SU-DHL-6 (cell line): ENCODE measurements at regions not wholly inside any gene's neighbourhood (a gene's known extent, or its start where the extent isn't known, plus 50 kb on each side); places are given as distances from the start of the nearest gene placed in this dataset.

Source experiments
- H2AFZ ChIP-seq: fragments of 200-600 bp; sonication (generic); 2 replicates; pipeline ENCODE4 v1.6.1; 2014; ENCODE audit warnings: low read depth, mild to moderate bottlenecking, moderate library complexity, mixed read lengths, antibody characterized with exemption, low read length; ENCODE audit not compliant: severe bottlenecking
- H3F3A ChIP-seq: fragments of 200-600 bp; shearing (Covaris generic); 2 replicates; pipeline ENCODE4 v1.6.0; 2016; ENCODE audit warnings: antibody characterized with exemption, mild to moderate bottlenecking; ENCODE audit not compliant: insufficient read depth
- H3K27ac ChIP-seq: fragments of 200-600 bp; sonication (generic); 2 replicates; pipeline ENCODE4 v1.5.1; 2016; ENCODE audit warnings: low read depth, mild to moderate bottlenecking, low read length, moderate library complexity, mixed read lengths
- H3K27me3 ChIP-seq: fragments of 200-600 bp; sonication (generic), shearing (Covaris generic); 2 replicates; pipeline ENCODE4 v1.6.0; 2014; ENCODE audit warnings: mild to moderate bottlenecking, low read length
- H3K36me3 ChIP-seq: fragments of 200-600 bp; sonication (generic); 2 replicates; pipeline ENCODE4 v1.6.1; 2014; ENCODE audit warnings: mild to moderate bottlenecking, low read length, mixed read lengths
- H3K4me2 ChIP-seq: fragments of 300-600, 200-600 bp; shearing (Covaris generic), sonication (generic); 2 replicates; pipeline ENCODE4 v1.6.0; 2014; ENCODE audit warnings: low read length, low read depth, mild to moderate bottlenecking; ENCODE audit not compliant: poor library complexity, severe bottlenecking
- H3K4me3 ChIP-seq: fragments of 200-600 bp; sonication (generic); 2 replicates; pipeline ENCODE4 v1.5.1; 2014; ENCODE audit warnings: antibody characterized with exemption, low read length, mild to moderate bottlenecking, mixed read lengths; ENCODE audit not compliant: insufficient read depth, poor library complexity, severe bottlenecking
- H3K79me2 ChIP-seq: fragments of 200-600 bp; sonication (generic); 2 replicates; pipeline ENCODE4 v1.6.1; 2014; ENCODE audit warnings: mild to moderate bottlenecking, low read length, moderate library complexity; ENCODE audit not compliant: insufficient read depth
- H3K9ac ChIP-seq: fragments of 200-600 bp; sonication (generic); 2 replicates; pipeline ENCODE4 v1.7.0; 2014; ENCODE audit warnings: mild to moderate bottlenecking, low read length
- H3K9me2 ChIP-seq: fragments of 200-600 bp; sonication (generic); replicated peaks from 2 replicates; pipeline ENCODE4 v1.6.1; 2014; ENCODE audit warnings: low read length; ENCODE audit not compliant: insufficient read depth
- H3K9me3 ChIP-seq: fragments of 200-600 bp; sonication (generic); 2 replicates; pipeline ENCODE4 v1.6.1; 2014; ENCODE audit warnings: low read length, mixed read lengths; ENCODE audit not compliant: insufficient read depth
- H4K20me1 ChIP-seq: fragments of 200-600 bp; sonication (generic); 2 replicates; pipeline ENCODE4 v1.6.1; 2014; ENCODE audit warnings: low read depth, mild to moderate bottlenecking, antibody characterized with exemption, low read length, moderate library complexity, mixed read lengths
- EZH2phosphoT487 ChIP-seq: fragments of 200-600 bp; sonication (generic), shearing (Covaris generic); conservative IDR thresholded peaks from 2 replicates; pipeline ENCODE4 v1.6.1; 2018; ENCODE audit warnings: mild to moderate bottlenecking, antibody characterized with exemption, low read length, moderate library complexity, mixed read lengths
- TF ChIP-seq, protein P1 (sequence below): fragments of 200-600 bp; sonication (generic); IDR thresholded peaks from one replicate; pipeline ENCODE4 v1.5.1; 2017; ENCODE audit warnings: antibody characterized with exemption, mild to moderate bottlenecking, low read length, moderate library complexity; ENCODE audit not compliant: insufficient read depth, poor library complexity, severe bottlenecking

DNA sequence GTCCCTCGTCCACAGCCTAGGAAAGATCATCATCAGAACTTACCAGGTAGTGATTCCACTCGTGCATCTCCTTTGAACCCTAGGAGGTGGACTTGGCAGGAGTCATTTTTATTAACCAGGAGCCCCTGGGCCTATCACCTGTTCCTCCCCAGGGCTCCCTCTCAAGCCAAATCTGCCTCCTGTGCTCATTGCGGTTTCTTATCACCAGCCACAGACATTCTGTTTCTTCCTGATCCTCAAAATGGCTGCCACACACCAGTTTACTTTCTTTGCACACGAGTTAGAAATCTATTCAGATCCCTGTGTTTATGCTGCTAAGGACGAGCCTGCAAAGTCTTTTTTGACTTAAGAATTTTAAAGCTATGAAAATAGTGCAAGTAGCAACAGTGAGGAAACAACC lies 354.5 kb upstream of the BOD1L1 start:
- no peaks in the 10 kb centered on the region for H4K20me1 ChIP-seq
- no peak for TF ChIP-seq EZH2phosphoT487
- H3K9ac ChIP-seq, result no peak overlapping the region
- H3K27me3 ChIP-seq, result no peaks in the 10 kb centered on the region
- no peaks in the 10 kb centered on the region for H3K9me2 ChIP-seq
- H3K4me3 ChIP-seq, result no peak overlapping the region
- no peak overlapping the region for H3K4me2 ChIP-seq
- H3K79me2 ChIP-seq, result no peaks in the 10 kb centered on the region
- no peak overlapping the region for H3K27ac ChIP-seq
- no peaks in the 10 kb centered on the region for H3K9me3 ChIP-seq
- H3K36me3 ChIP-seq, result no peaks in the 10 kb centered on the region
- no peak overlapping the region for H2AFZ ChIP-seq
- H3F3A ChIP-seq, result no peaks in the 10 kb centered on the region

DNA sequence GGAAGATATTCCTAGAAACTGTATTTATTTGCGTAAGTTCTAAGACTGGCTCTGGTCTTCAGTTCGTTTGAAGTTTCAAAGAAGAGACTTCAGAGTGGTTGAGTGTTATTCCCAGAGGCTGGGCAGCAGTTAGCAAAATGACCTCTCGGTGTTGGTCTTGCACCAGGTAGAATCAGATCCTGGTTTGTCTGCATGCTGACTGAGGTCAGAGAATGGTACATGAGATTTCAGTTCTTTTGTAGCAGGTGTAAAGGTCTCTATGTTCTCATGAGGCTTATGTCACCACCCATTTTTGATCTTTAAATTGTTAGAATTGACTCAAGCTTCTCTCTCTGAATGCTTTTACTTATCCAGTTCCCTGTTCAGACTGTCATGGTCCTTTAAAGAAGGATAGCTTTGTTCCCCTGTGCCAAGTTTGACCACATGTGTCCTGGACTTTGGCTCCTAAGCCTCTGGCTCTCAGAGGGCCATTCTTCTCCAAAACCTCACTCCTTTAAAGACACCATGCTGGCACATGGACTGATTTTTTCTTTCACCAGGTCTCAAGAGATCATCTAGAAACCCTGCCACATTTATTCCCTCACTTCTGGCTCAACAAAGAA lies 355.8 kb upstream of the BOD1L1 start:
- Histone ChIP-seq H3K4me3 (no peak overlapping the region), H3K27me3 (no peaks in the 10 kb centered on the region), H3K27ac (no peak overlapping the region), H3K9me3 (no peaks in the 10 kb centered on the region), H2AFZ (no peak overlapping the region), H3K36me3 (no peaks in the 10 kb centered on the region), H3K79me2 (no peaks in the 10 kb centered on the region), H3F3A (no peaks in the 10 kb centered on the region), H3K4me2 (no peak overlapping the region), H3K9ac (no peak overlapping the region), H3K9me2 (no peaks in the 10 kb centered on the region), H4K20me1 (no peaks in the 10 kb centered on the region)
- TF ChIP-seq, protein P1, sequence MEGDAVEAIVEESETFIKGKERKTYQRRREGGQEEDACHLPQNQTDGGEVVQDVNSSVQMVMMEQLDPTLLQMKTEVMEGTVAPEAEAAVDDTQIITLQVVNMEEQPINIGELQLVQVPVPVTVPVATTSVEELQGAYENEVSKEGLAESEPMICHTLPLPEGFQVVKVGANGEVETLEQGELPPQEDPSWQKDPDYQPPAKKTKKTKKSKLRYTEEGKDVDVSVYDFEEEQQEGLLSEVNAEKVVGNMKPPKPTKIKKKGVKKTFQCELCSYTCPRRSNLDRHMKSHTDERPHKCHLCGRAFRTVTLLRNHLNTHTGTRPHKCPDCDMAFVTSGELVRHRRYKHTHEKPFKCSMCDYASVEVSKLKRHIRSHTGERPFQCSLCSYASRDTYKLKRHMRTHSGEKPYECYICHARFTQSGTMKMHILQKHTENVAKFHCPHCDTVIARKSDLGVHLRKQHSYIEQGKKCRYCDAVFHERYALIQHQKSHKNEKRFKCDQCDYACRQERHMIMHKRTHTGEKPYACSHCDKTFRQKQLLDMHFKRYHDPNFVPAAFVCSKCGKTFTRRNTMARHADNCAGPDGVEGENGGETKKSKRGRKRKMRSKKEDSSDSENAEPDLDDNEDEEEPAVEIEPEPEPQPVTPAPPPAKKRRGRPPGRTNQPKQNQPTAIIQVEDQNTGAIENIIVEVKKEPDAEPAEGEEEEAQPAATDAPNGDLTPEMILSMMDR, result no peak

DNA sequence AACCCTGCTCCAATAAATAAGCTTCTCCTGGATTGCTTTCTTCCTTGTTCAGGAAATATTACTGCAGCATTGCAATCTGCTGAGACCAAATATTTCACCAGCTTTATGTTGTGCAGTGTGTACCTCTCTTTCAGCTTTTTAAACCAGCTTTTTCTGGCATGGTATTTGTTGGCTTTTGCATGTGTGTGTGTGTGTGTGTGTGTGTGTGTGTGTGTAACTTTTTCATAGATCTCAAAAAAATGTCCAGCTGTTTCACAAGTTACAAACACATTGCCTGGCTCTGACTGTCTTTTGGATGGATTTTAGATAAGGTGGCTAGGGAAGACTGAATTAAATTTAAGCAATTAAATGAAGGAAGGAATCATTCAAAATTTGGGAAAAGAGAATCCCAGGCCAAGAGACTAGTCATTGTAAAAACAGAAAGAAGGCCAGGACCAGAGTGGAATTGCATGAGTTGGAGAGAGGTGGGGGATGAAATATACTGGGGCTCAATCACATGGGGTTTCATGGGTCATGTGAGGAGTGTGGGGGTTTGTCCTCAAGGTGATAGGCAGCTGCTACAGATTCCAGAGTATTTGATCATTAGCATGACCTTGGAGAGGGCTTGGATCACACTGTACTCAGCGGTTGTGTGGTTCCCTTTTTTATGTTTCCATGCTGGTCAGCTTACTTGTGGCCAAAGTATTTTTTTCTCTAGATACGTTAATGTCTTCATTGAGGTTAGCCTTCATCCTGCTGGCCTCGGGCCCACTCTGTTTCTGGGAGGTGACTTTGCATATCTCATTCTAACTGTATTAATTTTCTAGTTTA lies 357.7 kb upstream of the BOD1L1 start:
- Histone ChIP-seq H3K4me3 (no peak overlapping the region), H3K27me3 (no peaks in the 10 kb centered on the region), H3F3A (no peaks in the 10 kb centered on the region), H3K9me2 (no peaks in the 10 kb centered on the region), H3K79me2 (no peaks in the 10 kb centered on the region), H3K27ac (no peak overlapping the region), H2AFZ (no peak overlapping the region), H3K9me3 (no peaks in the 10 kb centered on the region), H3K36me3 (no peaks in the 10 kb centered on the region), H3K9ac (no peak overlapping the region), H3K4me2 (no peak overlapping the region), H4K20me1 (no peaks in the 10 kb centered on the region)
- TF ChIP-seq, protein P1, result no peak
- TF ChIP-seq EZH2phosphoT487, result no peak

- Histone ChIP-seq H2AFZ (no peak overlapping the region), H3K27me3 (no peaks in the 10 kb centered on the region), H3F3A (no peaks in the 10 kb centered on the region), H3K27ac (no peak overlapping the region), H3K4me2 (no peak overlapping the region), H3K9ac (no peak overlapping the region), H3K9me3 (no peaks in the 10 kb centered on the region), H3K79me2 (no peaks in the 10 kb centered on the region), H4K20me1 (no peaks in the 10 kb centered on the region), H3K36me3 (no peaks in the 10 kb centered on the region), H3K9me2 (no peaks in the 10 kb centered on the region), H3K4me3 (no peak overlapping the region)
- TF ChIP-seq EZH2phosphoT487, result no peak
- TF ChIP-seq, protein P1, result no peak
Measured at GRCh38 chr4:13985837-13986236, 358.3 kb upstream of the BOD1L1 start.
